ENCODE measurements at regions not wholly inside any gene's neighbourhood (a gene's known extent, or its start where the extent isn't known, plus 50 kb on each side); places are given as distances from the start of the nearest gene placed in this dataset.

DNA sequence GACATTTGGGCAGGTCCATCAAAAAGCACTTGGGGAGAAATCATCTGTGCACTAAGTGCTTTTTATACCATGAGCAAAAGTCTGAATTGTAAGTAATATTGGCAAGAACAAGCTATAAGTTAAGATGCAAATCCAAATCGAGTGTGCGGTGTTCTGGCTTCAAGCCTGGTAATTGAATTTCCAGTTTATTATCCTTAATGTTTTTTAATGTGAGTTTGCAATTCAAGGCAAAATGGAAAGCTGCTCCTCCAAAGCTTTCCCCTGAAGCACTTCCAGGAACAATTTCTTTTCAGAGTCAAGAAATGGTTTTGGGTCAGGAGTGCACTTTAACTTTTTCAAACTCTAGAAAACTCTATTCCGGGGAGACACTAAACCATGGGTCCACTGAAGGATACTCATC lies 445.7 kb downstream of the TOX3 start:
- TF ChIP-seq, protein P1, sequence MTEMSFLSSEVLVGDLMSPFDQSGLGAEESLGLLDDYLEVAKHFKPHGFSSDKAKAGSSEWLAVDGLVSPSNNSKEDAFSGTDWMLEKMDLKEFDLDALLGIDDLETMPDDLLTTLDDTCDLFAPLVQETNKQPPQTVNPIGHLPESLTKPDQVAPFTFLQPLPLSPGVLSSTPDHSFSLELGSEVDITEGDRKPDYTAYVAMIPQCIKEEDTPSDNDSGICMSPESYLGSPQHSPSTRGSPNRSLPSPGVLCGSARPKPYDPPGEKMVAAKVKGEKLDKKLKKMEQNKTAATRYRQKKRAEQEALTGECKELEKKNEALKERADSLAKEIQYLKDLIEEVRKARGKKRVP (CRISPR knock-in tag; IDR thresholded peaks at IDR 0.05): no peak
- no peak for TF ChIP-seq SIN3A (IDR thresholded peaks at IDR 0.05; ENCODE audit: borderline replicate concordance, low read depth, low read length)
